Renal cortical epithelial cell (primary cell): ENCODE measurements at regions not wholly inside any gene's neighbourhood (a gene's known extent, or its start where the extent isn't known, plus 50 kb on each side); places are given as distances from the start of the nearest gene placed in this dataset.

Source experiments
- DNase-seq: peaks from one replicate; pipeline ENCODE4 v3.0.0-alpha.2; 2011; ENCODE audit warnings: low read depth

GRCh38 chr1:98075626-98076025 is 154.8 kb upstream of the DPYD start:
- no peak for DNase-seq

DNA sequence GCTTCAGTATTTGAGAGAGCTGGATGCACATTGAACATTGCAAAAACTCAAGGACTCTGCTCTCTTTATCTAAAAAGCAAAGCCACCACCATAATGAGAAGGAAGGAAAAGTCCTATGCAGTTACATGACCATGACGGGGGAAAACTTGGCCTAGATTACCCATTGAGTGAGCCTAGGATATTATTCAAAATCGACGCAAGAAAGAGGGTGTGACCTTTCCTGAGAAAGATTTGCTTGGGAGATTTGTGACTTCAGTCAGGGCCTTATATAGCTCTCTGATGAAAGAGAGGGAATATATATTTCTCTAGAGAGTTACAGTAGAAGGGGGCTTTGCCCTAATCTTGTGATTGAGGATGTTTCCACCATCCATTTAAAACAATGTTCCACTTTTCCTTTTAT is 153.0 kb upstream of the DPYD start:
- DNase-seq = no peak

GRCh38 chr1:98073106-98073505 is 152.3 kb upstream of the DPYD start:
- DNase-seq = no peak

DNA sequence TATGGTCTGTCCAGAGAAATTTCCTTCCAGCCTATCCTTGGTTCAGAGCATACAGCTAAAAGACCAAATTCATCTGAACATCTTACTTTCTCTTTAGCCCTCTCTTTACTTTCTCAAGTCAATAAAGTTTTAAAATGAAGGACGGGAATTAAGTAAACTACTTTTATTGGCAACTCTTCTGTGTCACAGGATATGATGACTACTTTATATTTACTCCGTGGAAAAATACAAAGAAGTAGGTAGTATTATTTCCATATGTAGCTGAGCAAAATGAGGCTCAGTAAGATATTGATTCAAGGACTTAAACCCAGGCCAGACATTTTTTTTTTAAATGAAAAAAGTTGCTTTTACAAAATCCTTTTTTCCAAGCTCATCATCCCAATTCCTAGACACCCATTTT is 151.2 kb upstream of the DPYD start:
- no peak for DNase-seq

DNA sequence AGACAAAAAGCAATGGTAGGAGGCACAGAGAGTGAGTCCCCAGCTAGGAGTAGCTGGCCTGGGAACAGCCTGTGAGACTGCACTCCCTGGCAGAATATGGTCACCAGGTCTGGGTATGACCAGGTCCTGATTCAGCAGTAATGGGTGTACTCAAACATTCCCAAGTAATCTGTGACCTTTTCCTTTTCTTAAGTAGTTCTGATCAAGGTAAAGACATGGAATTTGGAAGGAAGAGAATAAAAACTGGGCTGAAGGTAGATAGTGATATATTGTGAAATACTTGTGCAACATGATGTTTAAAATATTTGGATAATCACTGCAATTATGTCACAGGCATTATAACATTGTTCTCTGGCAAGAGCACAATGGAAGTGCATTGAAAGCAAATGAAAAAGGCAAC is 147.2 kb upstream of the DPYD start:
- no peak for DNase-seq

- DNase-seq = no peak
Measured at GRCh38 chr1:98066911-98067310, 146.1 kb upstream of the DPYD start.

DNA sequence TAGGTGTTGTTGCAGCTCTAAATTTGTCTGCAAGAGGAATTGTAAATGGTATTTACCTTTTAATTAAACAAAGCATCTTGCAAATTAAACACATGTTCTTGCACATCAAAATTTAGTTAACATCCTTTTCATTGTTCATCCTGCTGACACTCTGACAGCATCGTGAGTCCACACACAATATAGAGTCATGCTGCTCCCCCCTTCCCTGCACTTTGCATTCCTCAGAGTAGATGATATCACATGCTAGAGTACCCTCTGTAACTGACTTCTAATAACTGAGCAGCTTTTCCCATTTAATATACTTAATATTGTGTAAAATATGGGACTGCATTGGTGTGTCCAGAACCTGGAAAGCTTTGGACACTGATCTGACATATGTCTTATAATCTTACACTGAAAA is 138.8 kb upstream of the DPYD start:
- DNase-seq = no peak

DNA sequence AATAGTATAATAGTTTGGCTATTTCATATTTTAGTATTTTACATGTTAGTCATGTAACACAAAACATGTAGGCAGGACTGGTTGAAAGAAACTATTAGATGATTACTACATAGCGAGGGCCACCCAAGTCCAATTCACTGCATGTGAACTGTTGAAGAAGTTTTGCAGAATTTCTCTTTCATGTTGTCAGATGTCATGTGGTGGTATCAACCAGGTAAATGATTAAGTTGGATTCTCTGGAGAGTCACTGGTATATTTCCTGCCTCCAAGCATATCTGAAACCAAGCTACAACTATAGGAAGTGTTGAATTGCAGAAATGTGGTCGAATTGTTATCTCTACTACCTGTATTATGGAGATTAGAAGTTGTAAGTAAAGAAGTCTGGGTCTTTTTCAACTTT is 137.8 kb upstream of the DPYD start:
- DNase-seq = no peak

DNA sequence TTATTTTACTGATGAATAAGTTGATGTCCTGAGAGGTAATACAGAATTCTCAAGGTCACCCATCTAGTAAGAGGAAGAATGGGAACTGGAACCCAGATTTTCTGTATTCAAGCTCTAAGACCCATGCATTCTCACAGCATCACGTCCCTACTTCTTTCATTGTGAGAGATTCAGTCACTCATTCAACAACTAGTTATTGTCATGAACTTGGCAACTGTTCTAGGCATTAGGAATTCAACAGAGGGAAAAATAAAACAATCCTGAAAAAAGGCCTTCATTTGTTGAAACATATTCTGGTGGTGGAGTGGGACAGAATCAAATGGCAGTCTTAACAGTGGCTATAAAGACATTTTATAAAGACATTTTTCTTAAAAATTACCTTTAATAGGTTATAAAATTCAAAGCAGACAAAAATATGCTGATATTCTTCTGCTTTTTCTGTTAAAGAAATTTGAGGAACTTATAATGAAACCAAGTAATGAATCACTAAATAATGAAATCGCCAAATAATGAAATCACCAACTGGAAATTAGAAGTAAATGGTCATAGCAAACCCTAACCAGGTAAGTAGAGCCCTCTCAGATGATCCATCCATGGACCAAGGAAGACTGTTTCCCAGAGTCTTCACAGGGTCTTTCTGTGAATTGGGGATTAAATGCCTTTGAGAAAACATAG is 136.5 kb upstream of the DPYD start:
- DNase-seq = no peak

GRCh38 chr1:98056781-98057180 is 135.9 kb upstream of the DPYD start:
- DNase-seq = no peak

GRCh38 chr1:98055457-98055856 is 134.6 kb upstream of the DPYD start:
- DNase-seq = no peak

DNA sequence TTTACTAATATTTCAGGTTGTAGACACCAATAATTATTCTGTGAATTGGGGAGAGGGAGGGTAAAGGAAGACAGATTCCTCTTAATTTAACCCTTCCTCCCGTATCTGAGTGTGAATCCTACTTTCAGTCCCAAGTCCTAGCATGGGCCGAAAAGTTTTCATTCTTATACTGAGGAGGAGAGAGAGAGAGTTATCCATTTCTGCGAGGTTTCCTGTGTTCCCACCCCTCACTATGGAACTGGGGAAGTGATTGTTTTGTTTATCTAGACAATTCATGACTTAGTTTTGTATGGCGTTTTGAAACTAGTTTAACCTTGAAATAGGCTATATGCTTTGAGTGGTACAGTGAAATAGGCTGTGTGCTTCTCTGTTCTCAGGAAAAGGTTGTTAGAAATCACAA is 134.0 kb upstream of the DPYD start:
- DNase-seq = no peak

GRCh38 chr1:98054367-98054701 is 133.5 kb upstream of the DPYD start:
- no peak for DNase-seq

DNA sequence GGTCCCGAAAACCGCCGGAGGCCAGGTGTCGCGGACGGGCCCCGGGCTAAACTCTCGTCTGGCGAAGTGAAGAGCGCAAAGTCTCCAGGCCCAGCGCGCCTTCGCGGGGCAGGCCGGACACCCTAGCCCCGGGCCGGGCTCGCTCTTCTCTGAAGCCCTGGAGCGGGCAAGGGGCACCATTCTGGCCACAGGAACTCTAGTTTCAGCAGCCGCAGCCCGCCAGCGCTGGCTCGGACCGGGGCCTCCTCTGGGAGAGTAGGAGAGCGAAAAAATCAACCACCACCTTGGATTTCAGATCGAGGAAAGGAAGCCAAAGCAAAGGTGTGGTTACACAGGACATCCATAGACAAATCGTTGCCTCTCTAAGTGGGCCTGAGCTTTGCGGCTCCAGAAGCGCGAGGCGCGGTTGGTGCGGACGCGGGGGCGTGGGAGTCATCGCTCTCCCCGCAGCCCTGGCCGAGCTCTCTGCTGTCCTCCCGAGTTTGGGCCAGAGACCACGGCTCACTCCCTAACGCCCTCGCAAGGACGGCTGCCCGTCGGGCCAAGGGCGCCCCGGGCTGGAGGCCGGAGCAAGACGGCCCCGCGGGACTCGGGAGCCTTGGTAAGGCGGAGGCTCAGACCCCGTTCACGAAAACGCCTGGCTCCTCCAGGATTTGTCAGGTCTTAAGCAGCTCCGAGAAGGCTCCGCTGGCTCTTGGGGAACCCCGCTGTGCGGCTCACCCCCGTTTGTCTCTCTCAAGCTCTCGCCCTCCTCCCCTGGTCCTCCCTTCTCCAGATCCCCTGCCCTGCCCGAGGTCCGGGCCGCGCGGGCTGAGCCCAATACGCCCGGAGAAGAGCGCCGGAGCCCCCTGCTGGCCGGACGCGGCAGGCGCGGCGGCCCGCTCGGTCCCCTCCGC is 132.9 kb upstream of the DPYD start:
- no peak for DNase-seq

DNA sequence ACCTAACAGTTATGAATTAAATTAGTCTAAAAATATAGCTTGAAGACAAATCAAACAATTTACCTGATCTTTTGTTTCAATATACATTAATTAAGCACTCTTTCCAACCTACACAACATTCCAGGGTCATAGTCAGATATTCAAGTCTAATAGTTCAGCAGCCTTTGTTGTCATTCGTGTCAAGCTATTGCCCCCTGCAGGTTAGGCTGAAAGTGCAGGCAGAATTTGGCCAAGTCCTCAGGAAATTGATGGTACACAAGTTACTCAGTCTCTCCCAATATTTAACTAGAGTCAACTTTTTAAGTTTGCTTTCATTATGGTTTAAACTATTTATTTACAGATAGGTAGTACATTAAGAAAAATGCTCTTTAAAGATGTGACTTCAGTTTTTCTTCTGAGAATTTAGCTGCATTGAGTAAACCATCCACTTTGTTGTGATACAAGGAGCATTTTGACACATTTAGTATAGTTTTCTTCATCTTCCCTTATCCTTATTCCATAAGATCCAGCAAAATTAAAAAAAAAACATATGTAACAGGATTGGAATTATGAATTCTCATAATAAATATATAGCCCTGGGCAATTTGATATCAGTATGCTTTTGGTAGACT is 130.3 kb upstream of the DPYD start:
- DNase-seq = peak; percentile 72

- no peak for DNase-seq
Measured at GRCh38 chr1:98049370-98050135, 128.7 kb upstream of the DPYD start.

- no peak for DNase-seq
Measured at GRCh38 chr1:98048751-98049325, 128.0 kb upstream of the DPYD start.

DNA sequence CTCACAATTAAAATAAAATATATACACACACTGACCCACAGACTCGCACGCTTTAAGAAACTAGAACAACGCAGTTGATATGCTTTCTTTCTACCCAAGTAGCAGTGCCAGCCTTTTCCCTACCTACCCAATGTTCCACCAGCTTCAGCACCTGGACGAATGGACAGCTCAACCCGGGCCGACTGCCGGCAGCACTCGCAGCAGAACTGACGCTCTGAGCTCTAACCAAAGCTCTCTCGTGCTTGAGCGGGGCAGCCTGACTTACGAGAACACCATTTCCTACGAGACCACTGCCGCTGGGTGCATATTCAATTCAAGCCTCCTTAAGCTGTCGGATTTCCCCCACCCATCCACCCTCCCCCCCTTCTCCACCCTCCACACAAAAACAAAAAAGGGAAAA is 127.4 kb upstream of the DPYD start:
- DNase-seq = peak; percentile 77

- DNase-seq = no peak
Measured at GRCh38 chr1:98047171-98047570, 126.3 kb upstream of the DPYD start.

GRCh38 chr1:98045767-98046641 is 125.2 kb upstream of the DPYD start:
- no peak for DNase-seq

GRCh38 chr1:98045211-98045766 is 124.5 kb upstream of the DPYD start:
- DNase-seq = no peak
